Lower leg skin (tissue), 4 donors: ENCODE measurements at regions not wholly inside any gene's neighbourhood (a gene's known extent, or its start where the extent isn't known, plus 50 kb on each side); places are given as distances from the start of the nearest gene placed in this dataset.

ENCODE experiments used
- DNase-seq, 2 donors: peaks; one replicate each; pipeline ENCODE4 v3.0.0-alpha.2; 2019; ENCODE audit warnings: low spot score in 2 of 2
- H3K4me3 ChIP-seq: fragments of 200-600 bp; sonication (generic); 2 replicates; pipeline ENCODE4 v1.5.1; 2017; ENCODE audit warnings: mild to moderate bottlenecking, low read depth; ENCODE audit not compliant: poor library complexity, severe bottlenecking
- CTCF ChIP-seq, 3 donors: fragments of 450-650 bp; IDR thresholded peaks; one replicate each; pipeline ENCODE4 v1.5.1; 2016; ENCODE audit warnings: antibody characterized with exemption in 3 of 3, mild to moderate bottlenecking in 3 of 3, moderate library complexity in 2 of 3
- POLR2A ChIP-seq, 2 donors: fragments of 450-650 bp; IDR thresholded peaks; one replicate each; pipeline ENCODE4 v1.6.1; 2016 to 2017; ENCODE audit warnings: antibody characterized with exemption in 2 of 2, mild to moderate bottlenecking in 1 of 2, moderate library complexity in 1 of 2
- WGBS, 2 donors: methylation state at CpG; one replicate each; pipeline ENCODE4 v1.1.5; 2018; 5-methylcytosine and 5-hydroxymethylcytosine counted together
- intact Hi-C: fragments of 100-400 bp; cut with DNase I; formaldehyde crosslinking; loops from one replicate; pipeline ENCODE4 v1.15.0; 2023; ENCODE audit warnings: low total_unique reads

- intact Hi-C loops, result no loop called here
- WGBS, 2 donors, result 57 to 66% methylated on average over 2 of the region's 2 CpGs
- H3K4me3 ChIP-seq, result no peak overlapping the region
- DNase-seq, result no peak
- no peak for TF ChIP-seq POLR2A (IDR thresholded peaks at IDR 0.05)
- no peak for TF ChIP-seq CTCF (IDR thresholded peaks at IDR 0.05)
Observed at GRCh38 chr12:58450868-58451482, 469.3 kb downstream of the LRIG3 start.

- H3K4me3 ChIP-seq, result no peak overlapping the region
- 34 to 65% methylated on average over 2 of the region's 2 CpGs for WGBS, 2 donors
- DNase-seq, result no peak
- TF ChIP-seq CTCF (IDR thresholded peaks at IDR 0.05) (no peak), POLR2A (IDR thresholded peaks at IDR 0.05) (no peak)
- intact Hi-C loops, result no loop called here
Observed at GRCh38 chr12:58452546-58452945, 467.8 kb downstream of the LRIG3 start.

GRCh38 chr12:58453306-58453705, 467.0 kb downstream of the LRIG3 start:
- intact Hi-C loops, result no loop called here
- no peak for DNase-seq
- TF ChIP-seq CTCF (IDR thresholded peaks at IDR 0.05) (no peak), POLR2A (IDR thresholded peaks at IDR 0.05) (no peak)
- H3K4me3 ChIP-seq, result no peak overlapping the region
- 74 to 92% methylated on average over 3 of the region's 3 CpGs for WGBS, 2 donors

- no peak for TF ChIP-seq POLR2A (IDR thresholded peaks at IDR 0.05)
- TF ChIP-seq CTCF (IDR thresholded peaks at IDR 0.05), result no peak
- no peak overlapping the region for H3K4me3 ChIP-seq
- intact Hi-C loops, result no loop called here
- DNase-seq, result no peak
- 56 to 72% methylated on average over 1 of the region's 1 CpG for WGBS, 2 donors
Observed at GRCh38 chr12:58455136-58455535, 465.2 kb downstream of the LRIG3 start.

GRCh38 chr12:58458102-58458501, 462.2 kb downstream of the LRIG3 start:
- WGBS, 2 donors, result 57 to 58% methylated on average over 1 of the region's 1 CpG
- intact Hi-C loops, result no loop called here
- no peak for DNase-seq
- H3K4me3 ChIP-seq, result no peak overlapping the region
- no peak for TF ChIP-seq POLR2A (IDR thresholded peaks at IDR 0.05)
- no peak for TF ChIP-seq CTCF (IDR thresholded peaks at IDR 0.05)

GRCh38 chr12:58459191-58459590, 461.1 kb downstream of the LRIG3 start:
- TF ChIP-seq POLR2A (IDR thresholded peaks at IDR 0.05), result no peak
- TF ChIP-seq CTCF (IDR thresholded peaks at IDR 0.05), result no peak
- no peak for DNase-seq
- intact Hi-C loops, result no loop called here
- no peak overlapping the region for H3K4me3 ChIP-seq
